HTERT RPE-1 (cell line): ENCODE measurements at regions not wholly inside any gene's neighbourhood (a gene's known extent, or its start where the extent isn't known, plus 50 kb on each side); places are given as distances from the start of the nearest gene placed in this dataset.
"Not testable (repeated sequence)": the region's sequence is repeated elsewhere in the genome, so short reads cannot be mapped to it uniquely, and the experiment has no call there.

Source experiments
- in situ Hi-C: fragments of 300-500 bp; cut with MboI; formaldehyde crosslinking; loops from 4 replicates; pipeline ENCODE4 v1.14.3; 2020; ENCODE audit warnings: low sequenced_read_pairs

GRCh38 chr2:236367506-236368289 lies 103.5 kb upstream of the ASB18 start:
- in situ Hi-C loops, result no loop called here

GRCh38 chr2:236369661-236370062 lies 105.5 kb upstream of the ASB18 start:
- in situ Hi-C loops, result no loop called here

DNA sequence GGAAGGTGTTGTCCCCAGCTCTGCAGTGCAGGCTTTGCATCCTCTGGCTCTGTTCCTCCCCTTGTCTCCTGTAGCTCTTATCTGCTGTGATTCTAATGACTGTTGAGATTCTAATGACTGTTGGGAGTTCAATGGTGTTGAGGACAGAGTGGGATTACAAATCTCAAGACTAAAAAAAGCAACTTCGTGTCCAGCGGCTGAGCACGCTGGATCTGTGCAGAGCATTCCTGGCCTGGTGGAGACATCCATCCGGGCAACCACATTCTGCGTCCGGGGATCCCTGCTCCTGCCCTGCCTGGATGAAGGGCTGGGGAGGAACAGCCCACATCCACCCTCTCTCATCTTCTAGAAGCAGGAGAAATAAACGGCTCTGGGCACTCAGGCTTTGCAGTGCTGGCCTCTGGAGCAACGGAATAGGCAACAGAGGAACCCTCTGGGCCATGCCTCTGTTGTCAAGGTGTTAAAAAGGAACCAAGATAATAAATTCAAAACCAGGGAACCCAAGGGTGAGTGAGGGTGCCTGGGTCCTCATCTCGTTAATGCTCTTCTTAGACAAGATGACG lies 106.7 kb upstream of the ASB18 start:
- in situ Hi-C loops, result no loop called here

DNA sequence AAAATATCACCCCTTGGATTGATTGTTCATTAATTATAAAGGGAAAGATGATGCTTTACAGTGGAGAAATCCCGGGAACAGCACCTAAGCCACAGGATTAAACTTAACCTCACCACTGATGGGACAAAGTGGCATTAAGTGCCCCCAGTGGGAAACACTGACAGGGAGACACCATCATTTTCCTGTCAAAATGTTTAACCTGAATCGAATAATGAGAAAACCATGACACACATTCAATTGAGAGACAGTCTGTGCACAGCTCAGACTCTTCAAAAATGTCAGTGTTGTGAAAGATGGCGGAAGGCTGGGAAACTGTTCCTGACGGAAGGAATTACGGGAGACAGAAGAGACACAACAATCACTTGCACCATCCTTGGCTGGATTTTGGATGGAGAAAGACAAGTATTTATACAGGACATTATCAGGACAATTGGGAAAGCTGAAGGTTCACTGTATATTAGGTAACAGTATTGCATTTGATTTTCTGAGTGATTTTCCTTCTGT lies 111.8 kb upstream of the ASB18 start:
- in situ Hi-C loops, result no loop called here

DNA sequence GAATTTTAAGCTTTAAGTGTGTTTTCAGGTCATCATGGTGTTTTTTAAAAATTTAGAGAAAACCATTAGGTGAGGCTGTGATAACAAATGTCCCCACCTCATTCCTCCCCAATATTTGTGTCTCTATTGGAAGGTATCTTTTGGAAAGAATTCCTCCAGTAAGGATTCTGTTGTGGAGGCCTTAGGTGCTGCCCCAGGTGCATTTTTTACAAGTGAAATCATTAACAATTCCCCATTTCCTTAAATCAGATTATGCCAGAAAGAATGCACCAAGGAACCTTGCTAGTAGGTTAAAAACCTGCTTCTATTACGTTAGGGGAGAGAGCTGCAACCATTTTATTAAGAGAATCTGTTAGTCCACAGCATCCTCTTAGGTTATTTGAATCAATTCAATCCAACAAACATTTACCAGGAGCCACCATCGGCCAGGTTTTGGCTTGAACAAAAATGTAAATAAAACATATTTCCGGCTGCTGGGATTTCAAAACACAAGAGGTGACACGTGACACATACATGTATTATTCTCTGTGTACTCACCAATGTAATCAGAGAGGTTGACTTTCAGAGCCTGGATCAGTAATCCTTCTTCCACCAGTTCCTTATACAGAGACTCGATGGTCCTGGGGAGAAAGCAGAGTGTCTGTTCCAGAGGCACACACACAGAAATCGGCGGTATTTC lies 112.5 kb upstream of the ASB18 start:
- in situ Hi-C loops, result no loop called here

GRCh38 chr2:236380051-236380612 lies 115.9 kb upstream of the ASB18 start:
- in situ Hi-C loops, result no loop called here

- in situ Hi-C loops, result not testable (repeated sequence)
Measured at GRCh38 chr2:236381253-236381652, 117.0 kb upstream of the ASB18 start.

DNA sequence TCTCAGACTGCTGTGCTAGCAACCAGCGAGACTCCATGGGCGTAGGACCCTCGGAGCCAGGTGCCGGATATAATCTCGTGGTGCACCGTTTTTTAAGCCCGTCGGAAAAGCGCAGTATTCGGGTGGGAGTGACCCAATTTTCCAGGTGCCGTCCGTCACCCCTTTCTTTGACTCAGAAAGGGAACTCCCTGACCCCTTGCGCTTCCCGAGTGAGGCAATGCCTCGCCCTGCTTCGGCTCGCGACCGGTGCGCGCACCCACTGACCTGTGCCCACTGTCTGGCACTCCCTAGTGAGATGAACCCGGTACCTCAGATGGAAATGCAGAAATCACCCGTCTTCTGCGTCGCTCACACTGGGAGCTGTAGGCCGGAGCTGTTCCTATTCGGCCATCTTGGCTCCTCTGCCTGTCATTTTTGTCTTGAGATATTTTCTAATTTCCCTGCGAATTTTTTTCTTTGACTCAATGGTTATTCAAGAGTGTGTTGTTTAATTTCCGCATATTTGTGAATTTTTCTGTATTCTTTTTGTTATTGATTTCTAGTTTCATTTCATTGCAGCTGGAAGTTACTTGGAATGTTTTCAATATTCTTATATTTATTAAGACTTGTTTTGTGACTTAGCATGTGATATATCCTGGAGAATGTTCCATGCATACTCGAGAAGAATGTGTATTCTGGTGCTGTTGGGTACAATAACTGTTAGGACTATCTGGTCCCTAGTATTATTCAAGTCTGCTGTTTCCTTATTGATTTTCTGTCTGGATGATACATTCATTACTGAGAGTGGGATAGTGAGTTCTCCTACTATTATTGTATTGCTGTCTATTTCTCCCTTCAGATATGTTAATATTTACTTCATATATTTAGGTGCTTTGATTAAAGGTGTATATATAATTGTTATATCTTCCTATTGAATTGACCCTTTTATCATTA lies 125.3 kb upstream of the ASB18 start:
- in situ Hi-C loops, result not testable (repeated sequence)

GRCh38 chr2:236393101-236393500 lies 128.9 kb upstream of the ASB18 start:
- in situ Hi-C loops, result no loop called here

DNA sequence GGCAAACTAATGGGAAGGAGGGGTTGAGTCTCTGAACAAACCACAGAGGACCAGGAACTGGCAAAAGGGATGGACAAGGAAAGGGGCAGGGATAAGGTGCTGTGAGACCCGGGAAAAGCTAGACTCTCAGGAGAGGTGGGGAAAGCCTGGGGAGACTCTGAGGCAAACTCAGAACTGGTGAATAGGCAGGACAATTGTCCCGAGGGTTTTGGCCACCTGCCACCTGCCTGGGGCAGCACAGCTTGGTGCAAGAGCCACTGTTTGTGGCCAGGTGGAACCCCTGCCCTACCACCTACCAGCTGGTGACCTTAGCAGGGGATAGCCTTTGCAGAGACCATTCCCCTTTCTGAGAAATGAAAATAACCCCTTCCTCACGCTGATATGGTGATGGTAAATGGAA lies 129.4 kb upstream of the ASB18 start:
- in situ Hi-C loops, result no loop called here

GRCh38 chr2:236394571-236394970 lies 130.4 kb upstream of the ASB18 start:
- in situ Hi-C loops, result no loop called here

DNA sequence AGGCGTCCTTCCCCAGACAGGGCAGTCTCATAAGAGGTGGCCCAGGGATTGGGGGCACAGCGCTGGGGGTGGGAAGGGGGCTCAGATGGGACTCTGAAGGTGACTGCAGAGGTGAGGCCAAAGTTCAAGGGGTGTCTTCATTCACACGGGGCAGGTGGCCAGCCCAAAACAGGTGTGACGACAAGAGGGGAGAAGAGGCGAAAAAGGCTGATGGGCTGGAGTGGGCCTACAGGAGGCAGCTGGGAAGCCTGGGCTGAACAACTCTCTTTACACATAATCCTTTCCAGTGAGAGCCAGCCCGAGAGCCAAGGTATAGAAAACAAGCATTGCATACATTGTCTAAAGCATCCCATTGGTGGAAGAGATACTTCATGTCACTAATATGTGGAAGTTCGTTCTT lies 130.9 kb upstream of the ASB18 start:
- in situ Hi-C loops, result no loop called here

DNA sequence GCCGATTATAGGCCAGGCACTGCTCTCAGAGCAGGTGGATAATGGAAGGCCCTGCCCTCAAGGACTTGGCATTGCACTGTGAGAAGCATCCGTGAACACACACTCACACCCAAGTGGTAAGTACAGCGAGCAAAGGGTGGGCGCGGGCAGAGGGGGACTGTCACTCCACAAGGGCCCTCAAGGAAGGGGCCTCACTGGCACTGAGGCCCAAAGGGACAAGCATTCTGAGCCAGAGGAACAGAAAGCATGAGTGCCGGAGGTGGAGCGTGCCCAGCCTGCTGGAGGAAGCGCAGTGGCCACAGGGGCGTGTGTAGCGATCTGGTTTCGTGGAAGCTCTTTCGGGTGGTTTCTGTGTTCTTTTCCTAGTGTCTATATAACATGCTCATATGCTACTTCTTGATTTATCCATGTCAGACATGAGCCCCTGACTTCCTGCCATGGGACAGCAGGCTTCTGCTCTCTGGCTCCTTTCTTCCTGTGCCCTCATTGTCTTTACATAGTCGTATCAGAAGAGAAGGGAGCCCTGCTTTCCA lies 132.7 kb upstream of the ASB18 start:
- in situ Hi-C loops, result no loop called here

- in situ Hi-C loops, result no loop called here
Measured at GRCh38 chr2:236397681-236398080, 133.5 kb upstream of the ASB18 start.

DNA sequence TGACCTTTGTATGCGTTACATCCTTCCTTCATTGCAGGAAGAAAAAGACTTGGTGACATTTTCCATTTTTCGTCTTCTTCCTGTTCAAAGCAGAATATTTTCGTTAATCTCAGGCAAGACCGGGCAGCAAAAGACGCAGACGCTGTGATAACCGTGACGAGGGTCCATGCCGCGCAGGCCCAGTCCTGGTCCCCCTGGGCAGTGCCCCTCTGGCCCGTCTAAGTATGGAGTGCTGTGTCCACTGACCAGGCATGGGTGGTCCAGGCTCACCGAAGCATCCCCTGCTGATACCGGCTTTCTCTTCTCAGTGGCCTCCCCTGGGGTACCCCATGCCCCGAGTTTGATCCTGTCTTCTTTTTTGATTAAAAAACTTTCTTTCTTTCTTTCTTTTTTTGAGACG lies 135.2 kb upstream of the ASB18 start:
- in situ Hi-C loops, result no loop called here

GRCh38 chr2:236400046-236400574 lies 135.9 kb upstream of the ASB18 start:
- in situ Hi-C loops, result no loop called here

- in situ Hi-C loops, result no loop called here
Measured at GRCh38 chr2:236400594-236401360, 136.6 kb upstream of the ASB18 start.

DNA sequence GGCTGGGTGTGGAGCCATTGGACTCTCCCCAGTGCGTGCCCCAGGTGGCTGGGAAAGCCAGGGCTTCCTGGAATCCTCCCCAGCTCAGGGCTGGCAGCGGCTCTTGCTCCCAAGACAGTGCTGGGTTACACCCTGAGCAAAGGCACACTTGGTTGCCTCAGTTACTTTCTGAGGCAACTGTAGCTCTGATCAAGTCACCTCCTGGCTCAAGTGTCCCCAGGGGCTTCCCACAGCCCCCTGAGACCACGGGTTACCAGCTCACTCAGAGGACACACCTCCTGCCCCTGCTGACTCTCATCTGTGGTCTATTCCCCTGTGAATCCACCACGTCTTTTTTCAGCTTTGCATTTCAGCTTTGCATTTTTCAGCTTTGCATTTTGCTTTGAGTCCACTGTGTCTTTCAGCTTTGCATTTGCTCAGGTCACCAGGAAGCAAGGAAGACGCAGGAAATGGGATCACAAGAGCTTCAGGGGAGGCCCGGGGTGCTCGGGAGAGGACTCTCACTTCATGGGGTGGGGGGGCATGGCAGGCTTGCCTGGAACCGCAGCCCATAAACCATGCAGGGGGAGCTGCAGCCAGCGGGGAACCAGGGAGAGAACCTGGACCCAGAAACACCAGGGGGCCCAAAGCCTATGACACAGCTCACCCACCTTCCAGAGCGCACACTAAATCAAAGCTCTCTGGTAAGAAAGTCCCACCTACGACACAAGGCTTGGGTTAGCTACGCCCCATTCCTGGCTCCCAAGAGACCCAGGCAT lies 138.0 kb upstream of the ASB18 start:
- in situ Hi-C loops, result no loop called here

- in situ Hi-C loops, result no loop called here
Measured at GRCh38 chr2:236403125-236403524, 138.9 kb upstream of the ASB18 start.
